LNCaP clone FGC (cell line): ENCODE measurements at regions not wholly inside any gene's neighbourhood (a gene's known extent, or its start where the extent isn't known, plus 50 kb on each side); places are given as distances from the start of the nearest gene placed in this dataset.

Source experiments
- DNase-seq: peaks from one replicate; pipeline ENCODE4 v3.0.0-alpha.2; 2011; ENCODE audit warnings: low read depth
- H3K4me3 ChIP-seq: 2 replicates; pipeline ENCODE4 v1.5.1; 2011; ENCODE audit warnings: mild to moderate bottlenecking, low read depth, low read length, control low read depth
- CTCF ChIP-seq: IDR thresholded peaks from 2 replicates; pipeline ENCODE4 v1.5.1; 2012; ENCODE audit warnings: mild to moderate bottlenecking; ENCODE audit not compliant: control insufficient read depth, insufficient read depth; ENCODE audit errors: extremely low read depth

GRCh38 chr6:101224751-101225150 lies 168.8 kb upstream of the GRIK2 start:
- no peak for TF ChIP-seq CTCF
- DNase-seq: no peak
- H3K4me3 ChIP-seq: no peak overlapping the region

GRCh38 chr6:101226677-101227135 lies 166.8 kb upstream of the GRIK2 start:
- no peak for DNase-seq
- H3K4me3 ChIP-seq: no peak overlapping the region
- TF ChIP-seq CTCF: peak; percentile 40

- H3K4me3 ChIP-seq: no peak overlapping the region
- no peak for TF ChIP-seq CTCF
- no peak for DNase-seq
Observed at GRCh38 chr6:101230866-101231265, 162.6 kb upstream of the GRIK2 start.

GRCh38 chr6:101231606-101232235 lies 161.8 kb upstream of the GRIK2 start:
- no peak for TF ChIP-seq CTCF
- no peak for DNase-seq

GRCh38 chr6:101232961-101233360 lies 160.5 kb upstream of the GRIK2 start:
- H3K4me3 ChIP-seq: no peak overlapping the region

More at GRCh38 chr6:101231606-101232235, 161.8 kb upstream of the GRIK2 start:
- no peak overlapping the region for H3K4me3 ChIP-seq

GRCh38 chr6:101236709-101237108 lies 156.8 kb upstream of the GRIK2 start:
- no peak overlapping the region for H3K4me3 ChIP-seq
- no peak for TF ChIP-seq CTCF
- DNase-seq: no peak

More at GRCh38 chr6:101232961-101233360, 160.5 kb upstream of the GRIK2 start:
- no peak for DNase-seq
- no peak for TF ChIP-seq CTCF

- TF ChIP-seq CTCF: no peak
- DNase-seq: peak; percentile 14
Observed at GRCh38 chr6:101241442-101241841, 152.1 kb upstream of the GRIK2 start.

More at GRCh38 chr6:101241442-101241841, 152.1 kb upstream of the GRIK2 start:
- no peak overlapping the region for H3K4me3 ChIP-seq
